ENCODE measurements at regions not wholly inside any gene's neighbourhood (a gene's known extent, or its start where the extent isn't known, plus 50 kb on each side); places are given as distances from the start of the nearest gene placed in this dataset.
A peak's percentile ranks its signal among the peaks of the same experiment; 100 is the strongest.

GRCh38 chr2:181311837-181312236 lies 145.3 kb upstream of the ITGA4 start:
- no peak overlapping the region for H3K4me3 ChIP-seq (ENCODE audit: control insufficient read depth, low read depth, low read length)
- no peak for DNase-seq (ENCODE audit: low read depth)
- no peak for TF ChIP-seq CTCF (conservative IDR thresholded peaks at IDR 0.05; ENCODE audit: control insufficient read depth, insufficient read depth, low read depth, low read length)

DNA sequence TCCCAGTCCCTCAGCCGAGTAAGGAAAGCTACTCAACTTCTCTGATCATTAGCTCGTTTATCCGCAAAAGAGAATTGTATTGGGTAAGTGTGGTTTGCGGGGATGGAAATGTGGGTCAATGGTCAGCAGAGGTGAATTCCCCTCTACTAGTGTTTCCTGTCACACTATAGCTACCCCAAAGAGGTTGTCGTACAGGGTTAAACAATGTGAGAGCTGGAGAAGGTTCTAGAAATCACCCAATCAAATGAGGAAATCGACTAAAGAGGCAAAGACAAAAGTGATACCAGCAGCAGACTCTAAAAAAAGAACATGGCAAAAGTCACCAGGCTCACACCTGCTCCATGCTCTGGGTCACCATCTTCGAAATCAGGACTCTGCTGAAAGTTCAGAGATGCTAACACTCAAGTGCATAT lies 144.7 kb upstream of the ITGA4 start:
- no peak for DNase-seq (ENCODE audit: low read depth)
- H3K4me3 ChIP-seq (ENCODE audit: control insufficient read depth, low read depth, low read length): no peak overlapping the region
- TF ChIP-seq CTCF (conservative IDR thresholded peaks at IDR 0.05; ENCODE audit: control insufficient read depth, insufficient read depth, low read depth, low read length): no peak

DNA sequence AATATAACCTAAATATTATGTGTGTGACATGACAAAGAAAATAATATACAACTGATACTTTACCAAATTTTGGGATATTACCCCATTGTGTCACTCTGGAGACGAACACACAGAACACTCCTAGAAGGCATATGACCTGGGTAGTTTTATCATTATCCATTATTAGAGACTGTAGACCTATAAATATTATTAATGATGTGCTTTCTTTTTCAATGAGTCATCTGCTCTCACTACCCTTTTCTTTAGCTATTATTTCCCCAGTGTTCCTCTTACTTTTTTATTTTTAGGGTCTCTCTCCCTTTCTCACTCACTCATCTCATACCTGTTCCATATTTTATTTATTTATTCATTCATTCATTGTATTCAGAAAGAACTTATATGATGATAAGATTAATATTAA lies 143.3 kb upstream of the ITGA4 start:
- no peak overlapping the region for H3K4me3 ChIP-seq (ENCODE audit: control insufficient read depth, low read depth, low read length)
- TF ChIP-seq CTCF (conservative IDR thresholded peaks at IDR 0.05; ENCODE audit: control insufficient read depth, insufficient read depth, low read depth, low read length): no peak
- no peak for DNase-seq (ENCODE audit: low read depth)

DNA sequence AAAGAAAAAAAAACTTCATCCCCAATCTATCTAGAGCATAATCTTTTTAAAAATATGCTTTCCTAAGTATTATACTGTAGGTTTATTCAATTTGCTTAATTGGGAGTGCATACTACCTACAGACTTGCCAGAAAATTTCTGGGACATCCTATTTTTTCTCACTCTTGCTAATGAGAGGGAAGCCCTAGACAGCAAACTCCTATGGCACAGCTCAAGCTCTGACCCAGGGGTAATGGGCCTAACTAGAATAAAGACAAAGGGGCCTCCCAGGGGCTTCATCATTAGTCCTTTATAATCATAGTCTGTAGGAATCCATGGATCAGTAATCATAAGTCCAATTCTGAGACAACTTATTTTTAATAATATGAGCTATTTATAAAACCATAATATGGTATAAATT lies 142.6 kb upstream of the ITGA4 start:
- TF ChIP-seq CTCF (conservative IDR thresholded peaks at IDR 0.05; ENCODE audit: control insufficient read depth, insufficient read depth, low read depth, low read length): no peak
- H3K4me3 ChIP-seq (ENCODE audit: control insufficient read depth, low read depth, low read length): no peak overlapping the region
- no peak for DNase-seq (ENCODE audit: low read depth)

- no peak for TF ChIP-seq CTCF (conservative IDR thresholded peaks at IDR 0.05; ENCODE audit: control insufficient read depth, insufficient read depth, low read depth, low read length)
- no peak overlapping the region for H3K4me3 ChIP-seq (ENCODE audit: control insufficient read depth, low read depth, low read length)
- DNase-seq (ENCODE audit: low read depth): peak; percentile 6
Observed at GRCh38 chr2:181317511-181317910, 139.7 kb upstream of the ITGA4 start.

DNA sequence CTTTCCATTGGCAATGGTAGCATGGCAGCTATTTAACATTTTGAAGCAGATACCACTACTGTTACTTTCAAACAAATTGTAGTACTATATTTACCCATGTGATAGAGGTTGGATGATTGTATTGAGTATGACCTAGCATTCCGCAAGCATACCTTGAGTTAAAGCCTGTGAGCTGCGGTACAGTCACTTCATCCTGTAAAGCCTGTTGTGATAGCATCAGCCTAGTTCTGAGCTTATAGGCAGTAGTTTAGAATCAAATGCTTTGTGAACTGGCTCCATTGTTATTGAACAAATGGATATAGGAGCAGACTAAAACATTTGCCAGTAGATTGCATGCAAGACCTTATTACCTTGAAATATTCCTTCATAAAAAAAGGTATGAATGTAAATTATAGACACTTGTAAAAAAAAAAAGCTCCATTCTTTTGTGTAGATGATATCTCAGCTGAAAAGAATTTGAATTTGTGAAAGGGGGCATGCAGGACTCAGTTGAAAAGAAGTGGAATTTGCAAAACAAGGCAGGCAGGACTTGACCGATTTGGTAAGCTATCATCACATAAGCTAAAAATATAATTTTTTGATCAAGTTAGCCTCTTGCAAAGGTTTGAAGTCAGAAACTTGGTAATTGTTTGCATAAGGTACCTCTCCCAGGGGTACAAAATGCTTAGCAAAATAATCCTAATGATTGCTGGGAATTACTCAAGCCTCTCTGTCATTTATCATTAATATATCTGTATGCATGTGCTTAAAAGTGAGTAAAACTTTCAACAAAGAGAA lies 138.5 kb upstream of the ITGA4 start:
- no peak for DNase-seq (ENCODE audit: low read depth)
- no peak overlapping the region for H3K4me3 ChIP-seq (ENCODE audit: control insufficient read depth, low read depth, low read length)
- TF ChIP-seq CTCF (conservative IDR thresholded peaks at IDR 0.05; ENCODE audit: control insufficient read depth, insufficient read depth, low read depth, low read length): no peak

Measured in fibroblast of mammary gland (primary cell).